HG03469 (cell line): ENCODE measurements at regions not wholly inside any gene's neighbourhood (a gene's known extent, or its start where the extent isn't known, plus 50 kb on each side); places are given as distances from the start of the nearest gene placed in this dataset.

Experiments used
- ATAC-seq: cut with Tn5 transposase; IDR thresholded peaks from one replicate; pipeline ENCODE4 v1.9.1; 2021; ENCODE audit warnings: mild to moderate bottlenecking, moderate library complexity, moderate number of reproducible peaks; ENCODE audit not compliant: unreplicated experiment

GRCh38 chr22:48208894-48209293, 1446.4 kb downstream of the TBC1D22A start:
- ATAC-seq = no peak

- ATAC-seq = no peak
These were observed 1445.6 kb downstream of the TBC1D22A start for GRCh38 chr22:48207919-48208535.

GRCh38 chr22:48205790-48206189, 1443.3 kb downstream of the TBC1D22A start:
- ATAC-seq = no peak

- ATAC-seq = no peak
These were observed 1442.7 kb downstream of the TBC1D22A start for GRCh38 chr22:48205161-48205560.

GRCh38 chr22:48204296-48204695, 1441.8 kb downstream of the TBC1D22A start:
- no peak for ATAC-seq

GRCh38 chr22:48199667-48200066, 1437.2 kb downstream of the TBC1D22A start:
- no peak for ATAC-seq

- ATAC-seq = no peak
These were observed 1436.3 kb downstream of the TBC1D22A start for GRCh38 chr22:48198489-48199459.

GRCh38 chr22:48197189-48197690, 1434.8 kb downstream of the TBC1D22A start:
- no peak for ATAC-seq

GRCh38 chr22:48192920-48193319, 1430.5 kb downstream of the TBC1D22A start:
- no peak for ATAC-seq

- no peak for ATAC-seq
These were observed 1429.6 kb downstream of the TBC1D22A start for GRCh38 chr22:48192071-48192470.

- no peak for ATAC-seq
These were observed 1425.8 kb downstream of the TBC1D22A start for GRCh38 chr22:48188231-48188721.

- ATAC-seq = no peak
These were observed 1424.9 kb downstream of the TBC1D22A start for GRCh38 chr22:48187356-48187755.

GRCh38 chr22:48186146-48186790, 1423.8 kb downstream of the TBC1D22A start:
- ATAC-seq = no peak

- ATAC-seq = no peak
These were observed 1422.9 kb downstream of the TBC1D22A start for GRCh38 chr22:48185071-48186055.

GRCh38 chr22:48182846-48183805, 1420.7 kb downstream of the TBC1D22A start:
- ATAC-seq = no peak

GRCh38 chr22:48182031-48182430, 1419.6 kb downstream of the TBC1D22A start:
- ATAC-seq = no peak

GRCh38 chr22:48181263-48181955, 1419.0 kb downstream of the TBC1D22A start:
- no peak for ATAC-seq

- ATAC-seq = no peak
These were observed 1418.2 kb downstream of the TBC1D22A start for GRCh38 chr22:48180631-48181030.
